ENCODE measurements at regions not wholly inside any gene's neighbourhood (a gene's known extent, or its start where the extent isn't known, plus 50 kb on each side); places are given as distances from the start of the nearest gene placed in this dataset.
"Not testable (repeated sequence)": the region's sequence is repeated elsewhere in the genome, so short reads cannot be mapped to it uniquely, and the experiment has no call there.

DNA sequence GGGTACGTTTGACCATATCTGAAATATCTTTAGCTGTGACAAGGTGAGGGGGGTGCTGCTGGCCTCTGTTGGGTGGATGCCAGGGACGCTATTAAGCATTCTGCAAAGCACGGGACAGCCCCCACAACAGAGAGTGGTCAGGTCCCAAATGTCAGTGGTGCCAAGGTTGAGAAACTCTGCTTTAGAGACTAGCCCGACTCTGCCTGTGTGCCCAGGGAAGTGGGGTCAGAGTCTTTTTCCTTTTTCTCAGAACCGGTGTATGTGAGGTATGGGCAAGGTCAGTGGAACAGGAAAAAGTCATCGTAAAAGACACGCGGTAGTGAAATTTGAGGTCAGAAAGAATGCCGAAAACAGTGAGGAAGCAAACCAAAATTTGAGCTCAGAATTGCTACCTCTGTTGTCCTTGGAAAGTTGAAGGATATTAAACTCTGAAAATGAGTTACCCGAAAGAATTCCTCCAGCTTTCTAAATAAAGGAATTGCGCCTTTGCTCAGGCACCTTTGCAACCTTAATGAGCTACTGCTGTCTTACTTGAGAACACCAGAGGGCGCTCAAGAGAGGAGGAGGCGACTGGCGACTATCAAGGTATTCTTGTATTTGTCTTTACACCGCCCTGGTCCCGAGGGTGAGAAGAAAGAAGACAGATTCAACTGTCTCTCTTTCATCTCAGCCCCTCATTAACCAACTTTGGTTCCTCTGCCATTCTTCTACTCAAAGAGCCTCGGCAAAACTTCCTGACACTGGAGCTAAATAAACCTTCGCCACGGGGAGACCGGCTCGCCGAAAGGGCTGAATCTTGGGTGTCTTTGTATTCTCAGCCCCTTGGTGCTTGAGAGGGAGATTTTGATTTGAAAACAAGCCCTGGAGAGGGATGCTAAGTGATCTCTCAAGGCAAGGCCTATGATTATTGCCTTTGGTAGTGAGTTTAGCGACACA, 85.4 kb upstream of the OLIG2 start:
- peak; percentile 29 to 51 for DNase-seq

DNA sequence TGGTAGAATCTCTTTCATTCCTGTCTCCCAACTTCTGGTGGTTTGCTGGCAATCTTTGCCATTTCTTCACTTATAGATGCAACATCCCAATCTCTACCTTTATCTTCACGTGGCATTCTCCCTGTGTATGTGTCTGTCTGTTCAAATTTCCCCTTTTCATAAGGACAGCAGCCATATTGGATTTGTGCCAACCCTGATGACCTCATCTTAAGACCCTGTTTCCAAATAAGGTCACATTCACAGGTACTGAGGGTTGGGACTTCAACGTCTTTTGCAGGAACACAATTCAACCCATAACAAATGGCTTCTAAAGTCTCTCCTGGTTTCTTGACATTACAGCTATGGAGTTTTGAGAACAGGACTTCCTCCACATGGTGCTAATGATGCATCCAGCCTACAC, 84.5 kb upstream of the OLIG2 start:
- no peak for DNase-seq

DNA sequence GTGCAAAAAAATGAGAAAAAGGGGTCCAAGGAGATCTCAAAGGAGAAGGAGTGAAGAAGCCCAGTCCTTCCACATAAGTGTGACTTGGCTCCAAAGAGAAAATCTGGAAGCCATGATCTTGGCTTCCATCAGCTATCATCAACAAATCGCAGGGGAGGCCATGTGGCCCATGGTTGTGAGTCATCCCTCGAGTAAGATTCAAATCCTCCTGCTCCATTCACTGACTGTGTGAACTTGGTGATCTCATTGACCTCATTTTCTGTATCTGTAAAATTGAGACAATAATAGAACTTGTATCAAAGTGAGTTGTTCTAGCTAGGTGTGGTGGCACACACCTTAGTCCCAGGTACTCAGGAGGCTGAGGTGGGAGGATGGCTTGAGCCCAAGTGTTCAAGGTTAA, 79.1 kb upstream of the OLIG2 start:
- DNase-seq = no peak

DNA sequence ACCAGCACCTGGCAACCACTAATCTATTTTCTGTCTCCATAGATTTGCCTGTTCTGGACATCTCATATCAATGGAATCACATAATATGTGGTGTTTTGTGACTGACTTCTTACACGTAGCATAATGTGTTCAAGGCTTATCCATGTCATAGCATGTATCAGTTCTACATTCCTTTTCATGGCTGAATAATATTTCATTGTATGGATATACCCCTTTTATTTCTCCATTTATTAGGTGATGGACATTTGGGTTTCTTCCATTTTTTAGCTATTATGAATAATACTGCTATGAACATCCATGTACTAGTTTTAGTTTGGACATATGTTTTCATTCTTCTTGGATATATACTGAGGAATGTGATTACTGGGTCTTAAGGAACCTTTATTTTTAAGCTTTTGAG, 78.0 kb upstream of the OLIG2 start:
- DNase-seq = no peak

DNA sequence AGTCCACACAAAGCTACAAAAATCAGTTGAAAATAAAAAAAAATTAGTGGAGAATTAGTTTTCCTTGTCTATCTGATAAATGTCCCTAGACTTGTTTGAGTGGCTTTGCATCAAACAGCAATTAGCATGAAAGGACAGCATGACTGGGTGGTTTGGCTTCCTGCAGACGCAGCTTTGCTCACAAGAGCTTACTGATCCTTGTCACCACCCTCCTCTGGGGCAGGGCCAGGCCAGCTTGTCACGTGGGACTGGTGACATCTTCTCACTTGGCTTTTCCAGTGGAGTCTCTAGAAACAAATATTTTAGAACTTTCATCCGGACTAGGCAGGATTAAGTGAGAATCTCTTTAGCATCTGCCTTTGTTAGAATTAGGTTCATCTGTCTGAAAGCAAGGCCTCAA, 76.0 kb upstream of the OLIG2 start:
- no peak for DNase-seq

DNA sequence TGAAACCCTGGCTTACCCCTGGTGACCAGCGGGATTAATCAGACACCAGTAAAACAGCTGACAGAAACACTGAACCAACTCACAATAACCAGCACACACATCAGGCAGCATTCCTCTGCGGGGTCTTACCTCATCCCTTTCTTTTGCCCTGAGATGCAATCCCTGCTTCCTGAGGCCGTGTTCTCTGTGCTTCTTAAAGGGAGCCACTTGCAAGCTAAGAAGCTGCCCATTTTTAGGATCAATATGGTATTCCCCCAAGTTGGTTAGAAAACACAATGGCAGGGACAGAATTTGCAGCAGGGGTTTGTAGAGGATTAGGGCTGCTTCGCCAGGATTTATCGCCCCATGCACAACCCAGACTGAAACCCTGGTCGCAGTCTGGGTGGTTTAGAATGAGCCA, 74.7 kb upstream of the OLIG2 start:
- no peak for DNase-seq

DNA sequence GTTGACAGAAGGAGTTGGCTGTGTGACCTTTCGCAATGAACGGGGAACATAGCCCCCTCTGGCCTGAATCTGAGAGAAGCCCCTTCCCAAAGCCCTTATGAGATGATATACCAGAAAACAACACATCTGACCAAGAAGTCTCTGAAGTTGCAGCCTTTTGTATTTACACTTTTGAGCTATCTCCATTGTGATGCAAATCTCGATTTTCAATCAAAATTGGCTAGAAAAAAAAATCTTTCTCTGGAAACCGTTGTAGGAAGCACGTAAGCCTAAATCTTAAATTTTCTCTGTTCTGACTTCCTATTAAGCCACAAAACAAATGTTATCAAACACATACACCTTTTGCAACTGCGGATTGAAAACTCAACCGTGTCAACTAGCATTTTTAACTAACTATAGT, 71.4 kb upstream of the OLIG2 start:
- no peak for DNase-seq

DNA sequence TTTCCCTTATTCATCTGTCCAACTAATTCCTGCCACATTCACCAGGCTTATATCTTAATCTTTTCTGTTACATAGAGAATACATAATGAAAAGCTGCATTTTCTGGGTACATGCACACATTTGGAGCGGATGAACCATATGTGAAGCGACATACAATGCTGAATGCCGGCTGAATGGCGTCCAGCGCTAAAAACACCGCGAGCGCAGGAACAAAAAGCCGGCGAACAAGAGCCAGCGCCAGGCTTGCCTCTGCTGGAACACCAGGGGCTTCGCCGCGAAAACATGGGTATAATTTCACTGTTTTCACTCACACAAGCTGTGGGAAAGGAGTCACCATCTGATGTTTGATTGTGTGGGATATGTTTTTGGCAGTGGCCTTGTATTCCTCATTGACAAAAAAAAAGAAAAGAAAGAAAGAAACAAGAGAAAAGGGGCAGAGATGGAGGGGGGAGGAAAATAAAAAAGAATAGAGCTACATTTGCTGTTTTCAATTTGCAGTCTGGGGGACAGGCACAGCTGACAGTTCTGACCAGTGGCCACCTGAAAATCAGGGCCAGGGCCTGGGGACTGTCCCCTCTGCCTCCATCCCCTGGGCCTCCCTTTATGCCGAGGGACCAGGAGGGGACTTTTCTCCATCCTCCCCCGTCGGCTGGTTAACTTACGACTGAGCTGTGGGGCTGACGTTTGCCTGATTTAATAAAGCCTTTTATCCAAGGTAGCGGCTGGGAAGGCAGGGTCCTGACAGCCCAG, 70.2 kb upstream of the OLIG2 start:
- no peak for DNase-seq

DNA sequence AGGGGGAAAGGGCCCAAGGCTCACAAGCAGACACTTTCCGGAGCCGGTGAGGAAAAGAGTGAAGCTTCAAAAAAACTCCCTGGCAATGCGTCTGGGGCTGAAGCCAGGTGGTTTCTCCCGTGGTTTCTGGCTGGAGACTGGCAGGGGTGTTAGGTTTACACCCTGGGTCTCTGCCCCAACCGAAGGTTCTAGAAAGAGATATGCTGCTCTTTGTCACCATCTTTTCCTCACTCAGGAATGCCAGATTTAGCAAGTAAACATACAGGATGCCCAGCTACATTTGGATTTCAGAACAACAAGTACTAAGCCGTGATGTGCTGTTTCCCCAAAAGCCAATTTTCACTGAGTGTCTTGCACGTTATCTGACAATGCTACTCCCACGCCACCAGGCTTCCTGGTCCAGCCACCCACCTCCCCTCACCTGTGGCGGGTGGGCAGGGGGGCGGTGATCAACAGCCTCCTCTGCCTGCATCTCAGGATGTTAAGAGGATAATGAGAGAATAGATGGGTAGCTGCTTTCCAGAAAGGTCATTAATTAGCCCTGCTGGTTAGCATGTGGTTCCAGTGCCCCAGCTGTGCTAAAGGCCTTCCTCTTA, 69.6 kb upstream of the OLIG2 start:
- no peak for DNase-seq

DNA sequence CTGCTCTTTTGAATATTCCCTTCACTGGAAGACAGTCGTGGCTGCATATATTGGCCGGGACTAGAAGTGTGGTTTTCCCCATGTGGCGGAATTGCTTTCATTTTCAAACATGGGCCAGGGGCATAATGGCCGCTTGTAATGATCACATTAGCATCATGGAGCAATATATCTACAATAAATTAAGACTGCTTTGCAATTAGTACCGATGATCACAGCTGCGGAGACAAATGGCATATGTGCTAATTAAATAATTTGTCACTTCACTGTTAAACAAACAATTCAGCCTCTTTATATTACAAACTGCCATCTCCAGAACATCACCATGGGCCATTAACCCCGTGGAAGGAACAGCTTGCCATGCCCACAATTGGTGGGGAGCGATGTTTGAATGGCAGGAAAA, 68.2 kb upstream of the OLIG2 start:
- no peak for DNase-seq

DNA sequence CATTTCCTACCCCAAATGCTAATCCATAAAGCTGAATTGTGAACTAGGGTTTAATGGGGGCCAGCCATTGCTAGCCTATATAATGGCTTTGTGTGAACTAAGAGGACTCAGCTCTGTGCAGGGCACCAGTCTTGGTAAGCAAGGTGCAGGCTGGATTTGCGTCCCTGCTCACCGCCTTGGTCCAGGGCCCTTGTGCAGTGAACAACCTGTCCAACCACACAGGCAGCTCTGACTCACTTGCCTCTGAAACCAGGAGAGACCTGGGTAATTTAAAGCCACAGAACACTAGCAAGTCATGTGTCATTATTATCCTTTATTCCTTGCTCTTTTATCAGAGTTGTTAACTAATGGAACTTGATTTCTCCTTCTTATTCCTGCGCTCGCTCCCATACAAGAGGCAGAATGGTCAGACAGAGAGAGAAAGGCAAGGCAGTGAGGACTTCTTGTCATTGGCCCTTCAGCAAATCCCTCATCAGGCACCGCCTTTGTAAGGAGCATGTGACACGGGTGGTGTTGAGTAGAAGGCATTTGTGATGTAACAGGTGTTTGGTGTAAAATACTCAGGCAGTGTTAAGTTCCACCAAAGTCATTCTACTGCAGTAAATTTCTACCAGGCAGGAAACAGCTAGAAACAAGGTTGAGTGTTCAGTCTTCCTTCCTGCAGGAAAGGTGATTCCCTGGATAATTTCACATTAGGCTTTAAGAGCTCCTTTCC, 67.3 kb upstream of the OLIG2 start:
- DNase-seq = no peak

DNA sequence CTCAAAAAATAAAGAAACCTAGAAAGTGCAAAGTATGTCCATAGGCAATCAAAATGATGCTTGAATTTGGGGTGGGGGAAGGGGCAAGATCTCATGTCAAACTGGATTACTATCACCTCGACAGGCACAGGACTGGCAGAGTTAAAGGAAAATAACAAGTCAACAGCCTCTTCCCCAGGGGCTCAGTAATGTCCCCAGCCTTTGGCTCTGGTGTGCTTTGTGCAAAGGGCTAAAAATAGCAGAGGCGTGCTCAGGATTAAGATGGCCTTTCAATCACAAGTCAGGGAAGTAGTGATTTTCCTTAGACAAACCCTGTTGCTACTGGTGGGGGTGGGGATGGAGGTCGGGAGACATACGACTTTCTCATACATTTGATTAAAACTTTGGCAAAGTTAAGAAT, 63.5 kb upstream of the OLIG2 start:
- no peak for DNase-seq

DNA sequence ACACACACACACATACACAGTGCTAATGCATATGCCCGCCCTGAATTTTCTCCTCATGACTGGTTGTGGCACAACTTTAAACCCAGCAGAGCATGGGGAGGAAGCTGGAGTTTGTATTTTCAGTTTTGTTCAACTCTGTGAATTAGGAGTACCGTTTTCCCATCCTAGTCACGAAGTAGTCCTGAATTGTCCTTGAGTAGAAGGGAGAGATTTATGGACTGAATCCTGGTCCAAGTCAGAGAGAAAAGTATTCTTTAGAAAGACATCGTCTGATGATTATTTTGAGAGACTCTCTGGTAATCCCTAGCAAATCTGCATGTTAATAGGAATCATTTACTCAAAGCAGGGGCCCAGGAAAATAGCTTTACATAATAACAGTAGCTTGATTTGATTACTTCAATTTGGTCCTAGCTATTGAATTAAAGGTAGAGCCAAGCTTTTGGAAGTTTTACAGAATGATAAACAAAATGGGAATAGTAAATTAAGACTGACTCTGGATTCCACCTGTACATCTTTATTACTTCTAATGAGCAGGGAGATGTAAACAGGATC, 60.5 kb upstream of the OLIG2 start:
- DNase-seq = no peak

DNA sequence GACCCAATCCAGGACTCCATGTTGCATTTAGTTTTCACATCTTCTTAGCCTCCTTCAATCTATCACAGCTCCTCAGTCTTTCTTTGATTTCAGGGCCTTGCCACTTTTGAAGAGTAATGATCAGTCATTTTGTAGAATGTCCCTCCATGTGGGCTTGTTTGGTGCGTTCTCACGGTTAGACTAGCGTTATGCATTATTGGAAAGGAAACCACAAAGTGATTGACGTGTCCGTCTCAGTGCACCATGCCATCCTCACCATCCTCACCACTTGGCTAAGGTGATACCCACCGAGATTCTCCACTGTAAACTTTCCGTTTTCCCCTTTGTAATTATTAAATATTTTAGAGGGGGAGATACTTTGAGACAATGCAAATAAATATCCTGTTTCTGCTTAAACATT, 59.6 kb upstream of the OLIG2 start:
- DNase-seq = no peak

DNA sequence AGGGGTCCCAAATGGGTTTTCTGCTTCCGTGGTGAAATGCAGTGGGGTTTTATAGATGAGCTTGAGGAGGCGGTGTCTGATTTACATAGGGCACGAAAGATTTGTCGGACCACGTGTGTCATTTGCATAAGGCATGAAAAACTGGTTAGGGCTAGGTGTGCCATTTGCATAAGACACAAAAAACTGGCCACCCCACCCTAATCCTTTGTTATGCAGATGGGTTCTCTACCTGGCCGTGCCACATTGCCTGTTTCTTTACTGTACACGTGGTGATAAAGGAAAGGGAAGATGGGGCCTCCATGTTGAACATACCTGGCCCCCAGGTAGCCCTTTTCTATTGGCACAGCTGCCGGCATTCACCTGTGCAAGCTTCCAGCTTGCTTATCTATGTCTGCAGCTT, 57.6 kb upstream of the OLIG2 start:
- not testable (repeated sequence) for DNase-seq

DNA sequence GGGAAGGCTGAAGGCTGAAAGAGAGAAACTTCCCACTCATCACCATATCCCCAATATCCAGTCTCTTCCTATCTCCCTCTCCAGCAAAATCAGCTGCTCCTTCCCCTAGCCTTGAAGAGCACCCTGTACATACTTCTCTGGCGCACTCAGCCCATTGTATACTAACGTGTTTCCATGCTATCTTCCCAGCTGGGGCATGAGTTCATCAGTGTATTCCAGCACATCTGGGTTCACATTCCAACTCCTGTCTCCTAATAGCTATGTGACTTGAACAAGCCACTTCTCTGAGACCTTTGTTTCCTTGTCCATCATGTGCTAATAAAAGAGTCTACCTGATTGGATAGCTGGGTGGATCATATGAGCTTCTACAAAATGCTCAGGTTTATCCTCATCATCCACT, 51.1 kb upstream of the OLIG2 start:
- no peak for DNase-seq

DNA sequence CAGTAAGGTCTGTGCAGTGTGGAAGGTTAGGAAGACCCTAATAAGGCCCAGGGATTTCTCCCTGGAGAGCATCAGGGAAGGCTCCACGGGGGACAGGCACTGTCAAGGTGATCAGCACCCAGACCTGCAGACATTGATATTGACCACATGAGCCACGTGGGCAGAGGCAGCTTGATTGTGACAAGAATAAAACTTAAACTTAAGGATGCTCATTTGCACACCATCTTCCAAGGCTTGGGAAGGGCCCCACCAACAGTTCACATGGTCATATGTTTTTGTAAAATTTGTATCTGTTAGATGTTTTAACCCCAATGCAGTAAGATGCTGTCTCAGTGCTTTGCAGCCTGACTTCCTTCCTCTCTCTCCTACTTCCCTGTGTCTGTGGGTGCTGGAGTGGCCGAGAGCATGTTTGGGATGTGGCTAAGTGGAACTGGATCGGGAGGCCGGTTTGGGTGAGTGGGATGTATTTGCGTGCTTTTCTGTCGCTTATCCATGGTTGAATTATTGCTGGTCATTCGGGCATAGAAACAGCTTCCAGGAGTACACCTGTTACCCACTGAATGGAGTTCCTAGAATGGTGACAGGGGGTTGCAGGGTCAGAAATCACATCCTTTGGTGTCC, 49.8 kb upstream of the OLIG2 start:
- DNase-seq = no peak

All from activated CD4-positive, alpha-beta T cell treated with anti-CD3 and anti-CD28 coated beads for 4 hours (primary cell).